HL-60 (cell line): ENCODE measurements at regions not wholly inside any gene's neighbourhood (a gene's known extent, or its start where the extent isn't known, plus 50 kb on each side); places are given as distances from the start of the nearest gene placed in this dataset.

Experiments
- DNase-seq, 2 experiments: peaks; one replicate each; pipeline ENCODE4 v3.0.0-alpha.2; 2010 to 2020; ENCODE audit warnings: low read depth in 1 of 2, low spot score in 1 of 2
- H3K27ac ChIP-seq: fragments of 250-450 bp; sonication (Bioruptor Pico); replicated peaks from 2 replicates; pipeline ENCODE4 v1.5.1; 2020; ENCODE audit warnings: mild to moderate bottlenecking, moderate library complexity
- H3K27me3 ChIP-seq: fragments of 250-450 bp; sonication (Bioruptor Pico); 2 replicates; pipeline ENCODE4 v1.5.1; 2021; ENCODE audit warnings: mild to moderate bottlenecking, moderate library complexity; ENCODE audit not compliant: insufficient read depth, poor library complexity, severe bottlenecking
- H3K4me3 ChIP-seq: replicated peaks from 2 replicates; pipeline ENCODE4 v1.5.1; 2011; ENCODE audit warnings: mild to moderate bottlenecking, control low read depth, low read length; ENCODE audit not compliant: insufficient read depth
- GABPA ChIP-seq: IDR thresholded peaks from 2 replicates; pipeline ENCODE4 v1.6.1; 2012; ENCODE audit warnings: low read depth
- POLR2AphosphoS5 ChIP-seq: IDR thresholded peaks from 2 replicates; pipeline ENCODE4 v1.6.1; 2012; ENCODE audit warnings: low read depth
- SPI1 ChIP-seq: IDR thresholded peaks from 2 replicates; pipeline ENCODE4 v1.6.1; 2012; ENCODE audit warnings: low read depth, mild to moderate bottlenecking, borderline replicate concordance
- TF ChIP-seq, protein P1 (sequence below): IDR thresholded peaks from one replicate; pipeline ENCODE4 v1.5.1; 2011; ENCODE audit warnings: low read length, control low read depth, inconsistent platforms; ENCODE audit not compliant: insufficient read depth
- TF ChIP-seq, protein P2 (sequence below): IDR thresholded peaks from 2 replicates; pipeline ENCODE4 v1.6.1; 2012; ENCODE audit warnings: low read depth; ENCODE audit not compliant: insufficient replicate concordance

DNA sequence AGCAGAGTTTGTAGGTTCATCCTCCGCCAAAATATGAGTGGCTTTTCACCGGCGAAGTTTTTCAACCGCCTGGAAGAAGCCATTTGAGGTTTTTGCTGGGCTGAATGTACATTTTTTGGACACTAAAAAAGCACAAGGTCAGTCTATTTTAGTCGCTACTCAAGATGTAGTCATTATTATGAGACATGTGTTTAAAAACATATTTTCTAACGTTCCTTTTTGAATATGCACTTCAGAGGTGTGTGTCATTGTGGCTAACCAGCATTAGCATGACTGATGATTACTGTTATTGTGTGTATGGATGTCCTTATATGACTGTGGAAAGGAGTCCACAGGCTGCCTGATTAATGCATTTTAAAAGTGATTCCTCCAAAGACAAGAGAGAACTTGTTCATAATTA, 605.4 kb downstream of the INHBA start:
- H3K4me3 ChIP-seq = no peak overlapping the region
- H3K27me3 ChIP-seq = no peaks in the 10 kb centered on the region
- no peak for DNase-seq
- TF ChIP-seq SPI1 (no peak), GABPA (no peak), POLR2AphosphoS5 (no peak)
- TF ChIP-seq, protein P1, sequence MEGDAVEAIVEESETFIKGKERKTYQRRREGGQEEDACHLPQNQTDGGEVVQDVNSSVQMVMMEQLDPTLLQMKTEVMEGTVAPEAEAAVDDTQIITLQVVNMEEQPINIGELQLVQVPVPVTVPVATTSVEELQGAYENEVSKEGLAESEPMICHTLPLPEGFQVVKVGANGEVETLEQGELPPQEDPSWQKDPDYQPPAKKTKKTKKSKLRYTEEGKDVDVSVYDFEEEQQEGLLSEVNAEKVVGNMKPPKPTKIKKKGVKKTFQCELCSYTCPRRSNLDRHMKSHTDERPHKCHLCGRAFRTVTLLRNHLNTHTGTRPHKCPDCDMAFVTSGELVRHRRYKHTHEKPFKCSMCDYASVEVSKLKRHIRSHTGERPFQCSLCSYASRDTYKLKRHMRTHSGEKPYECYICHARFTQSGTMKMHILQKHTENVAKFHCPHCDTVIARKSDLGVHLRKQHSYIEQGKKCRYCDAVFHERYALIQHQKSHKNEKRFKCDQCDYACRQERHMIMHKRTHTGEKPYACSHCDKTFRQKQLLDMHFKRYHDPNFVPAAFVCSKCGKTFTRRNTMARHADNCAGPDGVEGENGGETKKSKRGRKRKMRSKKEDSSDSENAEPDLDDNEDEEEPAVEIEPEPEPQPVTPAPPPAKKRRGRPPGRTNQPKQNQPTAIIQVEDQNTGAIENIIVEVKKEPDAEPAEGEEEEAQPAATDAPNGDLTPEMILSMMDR = no peak
- TF ChIP-seq, protein P2, sequence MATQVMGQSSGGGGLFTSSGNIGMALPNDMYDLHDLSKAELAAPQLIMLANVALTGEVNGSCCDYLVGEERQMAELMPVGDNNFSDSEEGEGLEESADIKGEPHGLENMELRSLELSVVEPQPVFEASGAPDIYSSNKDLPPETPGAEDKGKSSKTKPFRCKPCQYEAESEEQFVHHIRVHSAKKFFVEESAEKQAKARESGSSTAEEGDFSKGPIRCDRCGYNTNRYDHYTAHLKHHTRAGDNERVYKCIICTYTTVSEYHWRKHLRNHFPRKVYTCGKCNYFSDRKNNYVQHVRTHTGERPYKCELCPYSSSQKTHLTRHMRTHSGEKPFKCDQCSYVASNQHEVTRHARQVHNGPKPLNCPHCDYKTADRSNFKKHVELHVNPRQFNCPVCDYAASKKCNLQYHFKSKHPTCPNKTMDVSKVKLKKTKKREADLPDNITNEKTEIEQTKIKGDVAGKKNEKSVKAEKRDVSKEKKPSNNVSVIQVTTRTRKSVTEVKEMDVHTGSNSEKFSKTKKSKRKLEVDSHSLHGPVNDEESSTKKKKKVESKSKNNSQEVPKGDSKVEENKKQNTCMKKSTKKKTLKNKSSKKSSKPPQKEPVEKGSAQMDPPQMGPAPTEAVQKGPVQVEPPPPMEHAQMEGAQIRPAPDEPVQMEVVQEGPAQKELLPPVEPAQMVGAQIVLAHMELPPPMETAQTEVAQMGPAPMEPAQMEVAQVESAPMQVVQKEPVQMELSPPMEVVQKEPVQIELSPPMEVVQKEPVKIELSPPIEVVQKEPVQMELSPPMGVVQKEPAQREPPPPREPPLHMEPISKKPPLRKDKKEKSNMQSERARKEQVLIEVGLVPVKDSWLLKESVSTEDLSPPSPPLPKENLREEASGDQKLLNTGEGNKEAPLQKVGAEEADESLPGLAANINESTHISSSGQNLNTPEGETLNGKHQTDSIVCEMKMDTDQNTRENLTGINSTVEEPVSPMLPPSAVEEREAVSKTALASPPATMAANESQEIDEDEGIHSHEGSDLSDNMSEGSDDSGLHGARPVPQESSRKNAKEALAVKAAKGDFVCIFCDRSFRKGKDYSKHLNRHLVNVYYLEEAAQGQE = no peak
- H3K27ac ChIP-seq = no peak overlapping the region

DNA sequence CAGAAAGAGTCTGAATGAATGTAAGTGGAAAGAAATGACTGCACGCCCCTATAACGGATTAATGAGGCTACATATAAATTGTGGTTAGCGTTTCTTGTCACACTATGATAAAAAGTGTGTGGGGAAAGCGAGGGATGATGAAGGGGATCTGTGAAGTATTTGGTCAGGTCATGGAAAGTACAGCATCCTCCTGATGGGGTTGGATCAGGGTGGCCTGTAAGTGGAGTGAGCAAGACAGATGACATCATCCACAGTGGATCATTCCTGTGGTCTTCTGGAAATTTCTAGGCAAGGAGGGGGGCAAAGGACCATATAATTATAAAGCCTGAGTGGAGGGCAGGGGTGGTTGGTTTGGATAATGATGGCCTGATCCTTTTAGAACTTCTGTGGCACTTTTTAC, 606.0 kb downstream of the INHBA start:
- no peak for DNase-seq

DNA sequence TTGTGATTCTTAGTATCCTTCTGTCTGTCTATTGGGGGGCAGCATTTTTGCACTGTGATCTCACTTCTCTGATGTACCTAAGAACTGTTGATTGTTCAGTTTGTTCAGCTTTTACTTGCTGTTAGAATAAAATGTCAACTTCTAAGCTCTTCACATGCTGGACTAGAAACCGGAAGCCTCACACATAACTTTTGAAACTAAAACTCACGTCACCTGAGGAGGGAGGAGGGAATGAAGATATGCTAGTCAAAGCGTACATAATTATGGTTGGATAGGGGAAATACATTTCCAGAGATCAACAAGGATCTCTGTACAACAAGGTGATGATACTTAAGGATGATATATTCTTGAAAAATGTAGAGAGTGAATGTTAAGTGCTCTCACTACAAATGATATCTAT, 609.7 kb downstream of the INHBA start:
- TF ChIP-seq POLR2AphosphoS5 = no peak
- TF ChIP-seq, protein P2 = no peak
- TF ChIP-seq GABPA = no peak
- TF ChIP-seq, protein P1 = no peak
- TF ChIP-seq SPI1 = no peak
- H3K27me3 ChIP-seq = no peaks in the 10 kb centered on the region
- H3K4me3 ChIP-seq = no peak overlapping the region
- no peak for DNase-seq
- H3K27ac ChIP-seq = no peak overlapping the region

More for the DNA sequence above, 606.0 kb downstream of the INHBA start:
- TF ChIP-seq, protein P1 = no peak
- TF ChIP-seq GABPA (no peak), SPI1 (no peak), POLR2AphosphoS5 (no peak)
- TF ChIP-seq, protein P2 = no peak
- H3K4me3 ChIP-seq = no peak overlapping the region
- no peak overlapping the region for H3K27ac ChIP-seq
- no peaks in the 10 kb centered on the region for H3K27me3 ChIP-seq
